ENCODE measurements at regions not wholly inside any gene's neighbourhood (a gene's known extent, or its start where the extent isn't known, plus 50 kb on each side); places are given as distances from the start of the nearest gene placed in this dataset.

- DNase-seq (ENCODE audit: low spot score): peak; percentile 39
These were observed 90.2 kb downstream of the KCTD12 start for GRCh38 chr13:76795701-76796695.

- peak; percentile 61 for DNase-seq (ENCODE audit: low spot score)
These were observed 93.4 kb downstream of the KCTD12 start for GRCh38 chr13:76792731-76793347.

GRCh38 chr13:76790980-76791819 lies 95.0 kb downstream of the KCTD12 start:
- DNase-seq (ENCODE audit: low spot score): no peak

GRCh38 chr13:76790526-76790925 lies 95.7 kb downstream of the KCTD12 start:
- no peak for DNase-seq (ENCODE audit: low spot score)

GRCh38 chr13:76783798-76784197 lies 102.4 kb downstream of the KCTD12 start:
- DNase-seq (ENCODE audit: low spot score): no peak

- DNase-seq (ENCODE audit: low spot score): no peak
These were observed 107.4 kb downstream of the KCTD12 start for GRCh38 chr13:76778853-76779252.

- DNase-seq (ENCODE audit: low spot score): no peak
These were observed 109.1 kb downstream of the KCTD12 start for GRCh38 chr13:76777096-76777495.

GRCh38 chr13:76775088-76775740 lies 111.0 kb downstream of the KCTD12 start:
- no peak for DNase-seq (ENCODE audit: low spot score)

- no peak for DNase-seq (ENCODE audit: low spot score)
These were observed 112.6 kb downstream of the KCTD12 start for GRCh38 chr13:76773448-76774094.

GRCh38 chr13:76772241-76772640 lies 114.0 kb downstream of the KCTD12 start:
- no peak for DNase-seq (ENCODE audit: low spot score)

GRCh38 chr13:76769271-76769791 lies 116.9 kb downstream of the KCTD12 start:
- DNase-seq (ENCODE audit: low spot score): no peak

- DNase-seq (ENCODE audit: low spot score): no peak
These were observed 117.8 kb downstream of the KCTD12 start for GRCh38 chr13:76768384-76768783.

- no peak for DNase-seq (ENCODE audit: low spot score)
These were observed 121.3 kb downstream of the KCTD12 start for GRCh38 chr13:76764916-76765315.

GRCh38 chr13:76764429-76764828 lies 121.8 kb downstream of the KCTD12 start:
- peak; percentile 20 for DNase-seq (ENCODE audit: low spot score)

GRCh38 chr13:76762721-76763120 lies 123.5 kb downstream of the KCTD12 start:
- DNase-seq (ENCODE audit: low spot score): no peak

- DNase-seq (ENCODE audit: low spot score): no peak
These were observed 126.3 kb downstream of the KCTD12 start for GRCh38 chr13:76759877-76760276.

GRCh38 chr13:76758738-76759137 lies 127.5 kb downstream of the KCTD12 start:
- DNase-seq (ENCODE audit: low spot score): no peak

GRCh38 chr13:76758257-76758656 lies 127.9 kb downstream of the KCTD12 start:
- no peak for DNase-seq (ENCODE audit: low spot score)

GRCh38 chr13:76756451-76756850 lies 129.8 kb downstream of the KCTD12 start:
- DNase-seq (ENCODE audit: low spot score): no peak

GRCh38 chr13:76754414-76754813 lies 131.8 kb downstream of the KCTD12 start:
- DNase-seq (ENCODE audit: low spot score): no peak

- DNase-seq (ENCODE audit: low spot score): no peak
These were observed 134.9 kb downstream of the KCTD12 start for GRCh38 chr13:76751278-76751677.

All from Ammon's horn (tissue), 1 donor.